OCI-LY1 (cell line): ENCODE measurements at regions not wholly inside any gene's neighbourhood (a gene's known extent, or its start where the extent isn't known, plus 50 kb on each side); places are given as distances from the start of the nearest gene placed in this dataset.
"Not testable (repeated sequence)": the region's sequence is repeated elsewhere in the genome, so short reads cannot be mapped to it uniquely, and the experiment has no call there.

Source experiments
- H2AFZ ChIP-seq: fragments of 200-600 bp; sonication (generic), shearing (Covaris generic); 2 replicates; pipeline ENCODE4 v1.6.0; 2014; ENCODE audit warnings: antibody characterized with exemption, mild to moderate bottlenecking, low read length
- H3F3A ChIP-seq: fragments of 200-600 bp; sonication (generic), shearing (Covaris generic); 2 replicates; pipeline ENCODE4 v1.6.0; 2014; ENCODE audit warnings: mild to moderate bottlenecking, antibody characterized with exemption, low read length, moderate library complexity; ENCODE audit not compliant: insufficient read depth
- H3K27ac ChIP-seq: fragments of 200-600 bp; sonication (generic); 2 replicates; pipeline ENCODE4 v1.5.1; 2014; ENCODE audit warnings: low read length, mixed run types, mild to moderate bottlenecking, low read depth; ENCODE audit not compliant: poor library complexity, severe bottlenecking
- H3K27me3 ChIP-seq: fragments of 200-600 bp; sonication (generic); 2 replicates; pipeline ENCODE4 v1.6.0; 2014; ENCODE audit warnings: antibody characterized with exemption, mild to moderate bottlenecking, low read length, moderate library complexity; ENCODE audit not compliant: insufficient read depth
- H3K36me3 ChIP-seq: fragments of 200-600 bp; sonication (generic); 2 replicates; pipeline ENCODE4 v1.6.1; 2014; ENCODE audit warnings: mild to moderate bottlenecking, antibody characterized with exemption, low read length, moderate library complexity, mixed read lengths; ENCODE audit not compliant: insufficient read depth
- H3K4me1 ChIP-seq: fragments of 200-600 bp; sonication (generic); 2 replicates; pipeline ENCODE4 v1.5.1; 2014; ENCODE audit warnings: mild to moderate bottlenecking, low read length, moderate library complexity; ENCODE audit not compliant: insufficient read depth, severe bottlenecking
- H3K4me2 ChIP-seq: fragments of 200-600 bp; sonication (generic), shearing (Covaris generic); 2 replicates; pipeline ENCODE4 v1.6.1; 2014; ENCODE audit warnings: low read length
- H3K4me3 ChIP-seq: fragments of 200-600 bp; sonication (generic); 2 replicates; pipeline ENCODE4 v1.5.1; 2014; ENCODE audit warnings: low read length, low read depth, mild to moderate bottlenecking, mixed read lengths; ENCODE audit not compliant: poor library complexity, severe bottlenecking
- H3K79me2 ChIP-seq: fragments of 200-600 bp; shearing (Covaris generic); 2 replicates; pipeline ENCODE4 v1.6.1; 2016; ENCODE audit warnings: mixed run types, low read length, mixed read lengths; ENCODE audit not compliant: insufficient read depth
- H3K9ac ChIP-seq: fragments of 200-600 bp; sonication (generic), shearing (Covaris generic); 2 replicates; pipeline ENCODE4 v1.6.1; 2014; ENCODE audit warnings: mild to moderate bottlenecking, low read length, mixed read lengths
- H3K9me2 ChIP-seq: fragments of 200-600 bp; sonication (generic), shearing (Covaris generic); 2 replicates; pipeline ENCODE4 v1.6.1; 2014; ENCODE audit warnings: low read depth, mild to moderate bottlenecking, low read length, mixed read lengths
- H3K9me3 ChIP-seq: fragments of 200-600 bp; shearing (Covaris generic); 2 replicates; pipeline ENCODE4 v1.6.1; 2014; ENCODE audit warnings: low read length, mixed read lengths
- H4K20me1 ChIP-seq: fragments of 200-600 bp; sonication (generic), shearing (Covaris generic); 2 replicates; pipeline ENCODE4 v1.6.0; 2016; ENCODE audit warnings: mild to moderate bottlenecking, low read length; ENCODE audit not compliant: insufficient read depth
- CTCF ChIP-seq: fragments of 200-600 bp; sonication (generic), shearing (Covaris generic); IDR thresholded peaks from 2 replicates; pipeline ENCODE4 v1.5.1; 2017; ENCODE audit warnings: mild to moderate bottlenecking, antibody characterized with exemption, low read length, moderate library complexity, mixed read lengths
- EZH2 ChIP-seq: fragments of 200-600 bp; sonication (generic), shearing (Covaris generic); IDR thresholded peaks from 2 replicates; pipeline ENCODE4 v1.8.0; 2017; ENCODE audit warnings: borderline replicate concordance, mixed run types, mild to moderate bottlenecking, antibody characterized with exemption, low read length, moderate library complexity, mixed read lengths

GRCh38 chr22:49672014-49672516, 155.6 kb downstream of the BRD1 start:
- Histone ChIP-seq H3K9ac (no peak overlapping the region), H3K9me2 (no peaks in the 10 kb centered on the region), H3K4me3 (no peak overlapping the region), H3K36me3 (no peaks in the 10 kb centered on the region; the same call in 1 of the 2 replicates), H4K20me1 (no peaks in the 10 kb centered on the region), H3F3A (no peaks in the 10 kb centered on the region), H3K27ac (no peak overlapping the region), H3K4me2 (no peak overlapping the region), H3K27me3 (peaks cover 9% of the 10 kb centered on the region; the same call in 1 of the 2 replicates), H3K9me3 (no peaks in the 10 kb centered on the region), H2AFZ (no peak overlapping the region), H3K4me1 (peaks cover 3% of the 10 kb centered on the region), H3K79me2 (no peaks in the 10 kb centered on the region)
- TF ChIP-seq CTCF (no peak), EZH2 (no peak)

GRCh38 chr22:49671331-49672013, 156.2 kb downstream of the BRD1 start:
- no peaks in the 10 kb centered on the region for H3F3A ChIP-seq
- no peaks in the 10 kb centered on the region; the same call in 1 of the 2 replicates for H3K36me3 ChIP-seq
- peaks cover 9% of the 10 kb centered on the region; the same call in 1 of the 2 replicates for H3K27me3 ChIP-seq
- H3K4me2 ChIP-seq: no peak overlapping the region
- TF ChIP-seq CTCF (no peak), EZH2 (no peak)
- H3K4me3 ChIP-seq: no peak overlapping the region
- no peak overlapping the region for H2AFZ ChIP-seq
- H3K4me1 ChIP-seq: peaks cover 3% of the 10 kb centered on the region
- H3K79me2 ChIP-seq: no peaks in the 10 kb centered on the region
- H3K9me2 ChIP-seq: no peaks in the 10 kb centered on the region
- no peaks in the 10 kb centered on the region for H4K20me1 ChIP-seq
- H3K27ac ChIP-seq: no peak overlapping the region
- H3K9me3 ChIP-seq: no peaks in the 10 kb centered on the region
- no peak overlapping the region for H3K9ac ChIP-seq

GRCh38 chr22:49670456-49671330, 157.0 kb downstream of the BRD1 start:
- Histone ChIP-seq H2AFZ (no peak overlapping the region), H3K36me3 (no peaks in the 10 kb centered on the region; the same call in 1 of the 2 replicates), H3K4me1 (peaks cover 3% of the 10 kb centered on the region), H3K9ac (no peak overlapping the region), H3K27me3 (peaks cover 9% of the 10 kb centered on the region; the same call in 1 of the 2 replicates), H4K20me1 (no peaks in the 10 kb centered on the region), H3K4me2 (no peak overlapping the region), H3K9me2 (no peaks in the 10 kb centered on the region), H3F3A (no peaks in the 10 kb centered on the region), H3K27ac (no peak overlapping the region), H3K79me2 (no peaks in the 10 kb centered on the region), H3K4me3 (no peak overlapping the region), H3K9me3 (no peaks in the 10 kb centered on the region)
- TF ChIP-seq EZH2: no peak
- TF ChIP-seq CTCF: no peak

- H3K27ac ChIP-seq, H3K4me1 ChIP-seq, H3K9me2 ChIP-seq, H3K9ac ChIP-seq, H3K27me3 ChIP-seq, H3K4me2 ChIP-seq, H3K9me3 ChIP-seq, H2AFZ ChIP-seq, H4K20me1 ChIP-seq, H3K36me3 ChIP-seq, H3F3A ChIP-seq, H3K4me3 ChIP-seq, H3K79me2 ChIP-seq: not testable (repeated sequence)
Measured at GRCh38 chr22:49669969-49670455, 157.7 kb downstream of the BRD1 start.

GRCh38 chr22:49669427-49669968, 158.2 kb downstream of the BRD1 start:
- not testable (repeated sequence) for H3K79me2 ChIP-seq

More at GRCh38 chr22:49669427-49669968, 158.2 kb downstream of the BRD1 start:
- not testable (repeated sequence) for H3F3A ChIP-seq, H3K36me3 ChIP-seq, H3K27me3 ChIP-seq, H3K4me2 ChIP-seq, H3K9ac ChIP-seq, H3K9me3 ChIP-seq, H3K4me1 ChIP-seq, H3K27ac ChIP-seq, H4K20me1 ChIP-seq, H2AFZ ChIP-seq, H3K4me3 ChIP-seq, H3K9me2 ChIP-seq
